IMR-90 (cell line): ENCODE measurements at regions not wholly inside any gene's neighbourhood (a gene's known extent, or its start where the extent isn't known, plus 50 kb on each side); places are given as distances from the start of the nearest gene placed in this dataset.

ENCODE experiments used
- ATAC-seq: fragments of 200-7000 bp; cut with Tn5 transposase; 2 replicates; pipeline ENCODE4 v1.9.1; 2020; ENCODE audit warnings: low read depth, mild to moderate bottlenecking, moderate library complexity
- BruUV-seq: library from RNA; stranded (reverse); fragments of 400-500 nt; replicated peaks from 2 replicates; lab custom pipeline; 2021; lab: Mats Ljungman, UMichigan
- CTCF ChIA-PET: fragments of 300-600 bp; formaldehyde crosslinking; extraction: SDS; loops from one replicate; lab custom pipeline; 2021; ENCODE audit warnings: antibody characterized with exemption; lab: Yijun Ruan, JAX
- POLR2A ChIA-PET: fragments of 300-600 bp; sonication (Branson Sonifier 250); formaldehyde crosslinking; loops from one replicate; lab custom pipeline; 2022; ENCODE audit warnings: antibody characterized with exemption; ENCODE audit not compliant: unreplicated experiment; lab: Charles Lee
- DNase-seq: peaks from one replicate; pipeline ENCODE4 v3.0.0; 2013
- H2AFZ ChIP-seq: replicated peaks from 2 replicates; pipeline ENCODE3; 2013; ENCODE audit warnings: low read length, mild to moderate bottlenecking; ENCODE audit not compliant: poor library complexity
- H2AK5ac ChIP-seq: 2 replicates; pipeline ENCODE4 v1.6.1; 2013; ENCODE audit warnings: low read depth, low read length, inconsistent platforms
- H2AK9ac ChIP-seq: replicated peaks from 2 replicates; pipeline ENCODE3; 2013; ENCODE audit warnings: mild to moderate bottlenecking, low read depth, low read length, moderate library complexity; ENCODE audit not compliant: poor library complexity
- H2BK120ac ChIP-seq: 2 replicates; pipeline ENCODE4 v1.6.1; 2013; ENCODE audit warnings: low read depth, low read length, inconsistent platforms
- H2BK15ac ChIP-seq: 3 replicates; pipeline ENCODE4 v1.6.1; 2013; ENCODE audit warnings: low read depth, low read length, inconsistent platforms
- H2BK20ac ChIP-seq: 2 replicates; pipeline ENCODE4 v1.6.1; 2013; ENCODE audit warnings: low read depth, mild to moderate bottlenecking, inconsistent platforms, low read length, moderate library complexity
- H2BK5ac ChIP-seq: 2 replicates; pipeline ENCODE4 v1.6.1; 2013; ENCODE audit warnings: mild to moderate bottlenecking, low read depth, low read length, inconsistent platforms; ENCODE audit not compliant: poor library complexity, severe bottlenecking
- H3K14ac ChIP-seq: replicated peaks from 2 replicates; pipeline ENCODE4 v1.6.1; 2013; ENCODE audit warnings: low read depth, low read length, inconsistent platforms
- H3K18ac ChIP-seq: 2 replicates; pipeline ENCODE4 v1.6.1; 2013; ENCODE audit warnings: low read depth, low read length, control low read depth
- H3K23ac ChIP-seq: 2 replicates; pipeline ENCODE4 v1.6.1; 2013; ENCODE audit warnings: low read depth, low read length, inconsistent platforms
- H3K27ac ChIP-seq: 2 replicates; pipeline ENCODE4 v1.5.1; 2013; ENCODE audit warnings: mild to moderate bottlenecking, control low read depth, low read length; ENCODE audit not compliant: insufficient read depth
- H3K27me3 ChIP-seq: 2 replicates; pipeline ENCODE4 v1.6.1; 2013; ENCODE audit warnings: low read length; ENCODE audit not compliant: control insufficient read depth, insufficient read depth
- H3K36me3 ChIP-seq: 2 replicates; pipeline ENCODE4 v1.6.1; 2013; ENCODE audit warnings: low read length, mixed read lengths; ENCODE audit not compliant: control insufficient read depth, insufficient read depth
- H3K4ac ChIP-seq: 2 replicates; pipeline ENCODE4 v1.6.1; 2013; ENCODE audit warnings: low read depth, low read length, inconsistent platforms
- H3K4me1 ChIP-seq: 2 replicates; pipeline ENCODE4 v1.6.1; 2013; ENCODE audit warnings: low read length, mixed read lengths; ENCODE audit not compliant: control insufficient read depth, insufficient read depth
- H3K4me2 ChIP-seq: 2 replicates; pipeline ENCODE4 v1.6.1; 2013; ENCODE audit warnings: low read depth, mild to moderate bottlenecking, control low read depth, low read length, moderate library complexity
- H3K4me3 ChIP-seq: 2 replicates; pipeline ENCODE4 v1.5.1; 2013; ENCODE audit warnings: low read depth, mild to moderate bottlenecking, control low read depth, low read length, moderate library complexity; ENCODE audit not compliant: insufficient read depth
- H3K56ac ChIP-seq: 2 replicates; pipeline ENCODE4 v1.6.1; 2013; ENCODE audit warnings: low read length, inconsistent platforms; ENCODE audit not compliant: insufficient read depth; ENCODE audit errors: extremely low read depth
- H3K79me1 ChIP-seq, 2 experiments: 2 replicates each; pipeline ENCODE4 v1.6.1; 2013; ENCODE audit warnings: low read length in 2 of 2, inconsistent platforms in 1 of 2, low read depth in 1 of 2
- H3K9ac ChIP-seq: 2 replicates; pipeline ENCODE4 v1.6.1; 2013; ENCODE audit warnings: low read depth, low read length, control low read depth
- H3K9me1 ChIP-seq: 2 replicates; pipeline ENCODE4 v1.6.1; 2013; ENCODE audit warnings: low read length, inconsistent platforms; ENCODE audit not compliant: insufficient read depth
- H3K9me3 ChIP-seq: 2 replicates; pipeline ENCODE4 v1.6.1; 2013; ENCODE audit warnings: low read length; ENCODE audit not compliant: control insufficient read depth, insufficient read depth
- H4K20me1 ChIP-seq: 2 replicates; pipeline ENCODE4 v1.6.1; 2013; ENCODE audit warnings: low read length, inconsistent platforms; ENCODE audit not compliant: insufficient read depth
- H4K5ac ChIP-seq: 2 replicates; pipeline ENCODE4 v1.6.1; 2013; ENCODE audit warnings: mild to moderate bottlenecking, low read depth, low read length, control low read depth
- H4K8ac ChIP-seq, 2 experiments: 2 replicates each; pipeline ENCODE4 v1.6.1; 2013; ENCODE audit warnings: low read depth in 2 of 2, low read length in 2 of 2, control low read depth in 1 of 2, inconsistent platforms in 1 of 2
- H4K91ac ChIP-seq: 2 replicates; pipeline ENCODE4 v1.6.1; 2013; ENCODE audit warnings: low read depth, low read length, inconsistent platforms; ENCODE audit not compliant: insufficient read depth
- NFE2L2 ChIP-seq: fragments of 150-350 bp; IDR thresholded peaks from 2 replicates; pipeline ENCODE4 v1.6.1; 2016; ENCODE audit warnings: low read depth, mild to moderate bottlenecking, low read length
- RAD21 ChIP-seq: IDR thresholded peaks from 2 replicates; pipeline ENCODE4 v1.6.1; 2012; ENCODE audit warnings: low read length, improper control_type of control experiment
- SMC3 ChIP-seq: fragments of 150-350 bp; IDR thresholded peaks from 2 replicates; pipeline ENCODE4 v1.6.1; 2016; ENCODE audit warnings: low read depth, mild to moderate bottlenecking, antibody characterized with exemption, low read length, moderate library complexity
- WGBS, 2 experiments: methylation state at CpG; one replicate each; pipeline versions ENCODE4 v1.1.5 to v1.1.7; 2013; ENCODE audit warnings: missing lambda C conversion rate in 2 of 2; ENCODE audit not compliant: insufficient read length in 1 of 2; ENCODE audit errors: extremely low coverage in 2 of 2; 5-methylcytosine and 5-hydroxymethylcytosine counted together
- dilution Hi-C: fragments of 300-500 bp; cut with HindIII; formaldehyde crosslinking; loops from one replicate; pipeline ENCODE4 v1.14.3; 2018; ENCODE audit warnings: low sequenced_read_pairs; ENCODE audit not compliant: unreplicated experiment
- in situ Hi-C: fragments of 300-500 bp; cut with MboI; formaldehyde crosslinking; loops from 3 replicates; pipeline ENCODE4 v1.14.3; 2019; ENCODE audit warnings: low sequenced_read_pairs, inconsistent platforms, mixed read lengths
- intact Hi-C: fragments of 100-400 bp; cut with micrococcal nuclease; formaldehyde crosslinking; loops from 2 replicates; pipeline ENCODE4 v1.10.0; 2022

DNA sequence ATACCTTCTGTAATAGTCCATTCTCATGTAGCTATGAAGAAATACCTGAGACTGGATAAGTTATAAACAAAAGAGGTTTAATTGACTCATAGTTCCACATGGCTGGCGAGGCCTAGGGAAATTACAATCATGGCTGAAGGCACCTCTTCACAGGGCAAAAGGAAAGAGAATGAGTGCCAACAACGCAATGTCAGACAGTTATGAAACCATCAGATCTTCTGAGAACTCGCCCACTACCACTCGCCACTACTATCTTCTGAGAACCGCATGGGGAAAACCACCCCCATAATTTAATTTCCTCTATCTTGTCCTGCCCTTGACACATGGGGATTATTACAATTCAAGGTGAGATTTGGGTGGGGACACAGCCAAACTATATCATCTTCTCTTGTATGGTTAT is 406.8 kb upstream of the CBLB start:
- Histone ChIP-seq H3K23ac (no peak overlapping the region), H3K4me3 (no peak overlapping the region), H4K91ac (no peak overlapping the region), H2BK15ac (no peak overlapping the region), H3K27ac (no peak overlapping the region), H3K18ac (no peak overlapping the region), H3K27me3 (no peaks in the 10 kb centered on the region), H3K9ac (no peak overlapping the region), H4K8ac (no peak overlapping the region), H2AFZ (no peak overlapping the region), H3K9me3 (no peaks in the 10 kb centered on the region), H3K4ac (no peak overlapping the region), H2BK20ac (no peak overlapping the region), H2BK120ac (no peak overlapping the region), H2AK5ac (no peak overlapping the region), H4K20me1 (no peaks in the 10 kb centered on the region), H3K36me3 (no peaks in the 10 kb centered on the region), H3K14ac (no peak overlapping the region), H2AK9ac (no peak overlapping the region), H3K9me1 (no peaks in the 10 kb centered on the region), H3K79me1 (no peaks in the 10 kb centered on the region), H4K5ac (no peak overlapping the region), H2BK5ac (no peak overlapping the region), H3K4me1 (no peaks in the 10 kb centered on the region), H3K56ac (no peak overlapping the region), H3K4me2 (no peak overlapping the region)
- WGBS, 2 experiments: 0% methylated on average over 1 of the region's 5 CpGs; no CpG with 5 or more reads in 1 of the 2 experiments
- dilution Hi-C loops: no loop called here
- TF ChIP-seq NFE2L2: no peak
- no peak for TF ChIP-seq SMC3
- TF ChIP-seq RAD21: no peak
- DNase-seq (no peak), ATAC-seq (no peak)
- BruUV-seq: no TSS peak
- in situ Hi-C loops: no loop called here
- ChIA-PET CTCF (no interaction called here), POLR2A (no interaction called here)
- intact Hi-C loops: no loop called here
